B cell (primary cell): ENCODE measurements at regions not wholly inside any gene's neighbourhood (a gene's known extent, or its start where the extent isn't known, plus 50 kb on each side); places are given as distances from the start of the nearest gene placed in this dataset.

ENCODE experiments used
- ATAC-seq: fragments of 200-7000 bp; cut with Tn5 transposase; one replicate; pipeline ENCODE4 v1.10.0; 2021; ENCODE audit warnings: low read depth, mild to moderate bottlenecking, moderate number of reproducible peaks, moderate library complexity
- CTCF ChIA-PET: fragments of 350-600 bp; sonication (Branson Sonifier 250); formaldehyde crosslinking; loops from one replicate; lab custom pipeline; 2021; ENCODE audit warnings: antibody characterized with exemption, inconsistent platforms; lab: Charles Lee
- POLR2A ChIA-PET: fragments of 350-600 bp; sonication (Branson Sonifier 250); formaldehyde crosslinking; loops from one replicate; lab custom pipeline; 2021; ENCODE audit warnings: antibody characterized with exemption; lab: Charles Lee
- DNase-seq: peaks from one replicate; pipeline ENCODE4 v3.0.0; 2013
- H2AFZ ChIP-seq: 2 replicates; pipeline ENCODE4 v1.6.1; 2012; ENCODE audit warnings: mild to moderate bottlenecking, low read depth, low read length; ENCODE audit not compliant: insufficient read depth, poor library complexity, severe bottlenecking
- H3K27ac ChIP-seq, 2 donors: 1 replicate in 1 of 2; 2 replicates in 1 of 2; pipeline ENCODE4 v1.5.1; 2012 to 2013; ENCODE audit warnings: low read length in 2 of 2, mild to moderate bottlenecking in 2 of 2, moderate library complexity in 1 of 2
- H3K27me3 ChIP-seq, 4 experiments: fragments of 200-600 bp in 1 of 4; sonication (generic) in 1 of 4; replicated peaks in 1 of 4; 1 replicate in 2 of 4; 2 replicates in 2 of 4; pipeline versions ENCODE4 v1.6.1 to v1.7.0; 2013 to 2016; ENCODE audit warnings: low read length in 3 of 4, mild to moderate bottlenecking in 2 of 4, mixed read lengths in 1 of 4, moderate library complexity in 1 of 4; ENCODE audit not compliant: insufficient read depth in 4 of 4, control insufficient read depth in 3 of 4; ENCODE audit errors: control extremely low read depth in 1 of 4
- H3K36me3 ChIP-seq, 2 experiments: replicated peaks in 1 of 2; 1 replicate in 1 of 2; 2 replicates in 1 of 2; pipeline versions ENCODE4 v1.6.1 to v1.7.1; 2013; ENCODE audit warnings: low read length in 1 of 2; ENCODE audit not compliant: insufficient read depth in 2 of 2, control insufficient read depth in 1 of 2; ENCODE audit errors: control extremely low read depth in 1 of 2, extremely low read depth in 1 of 2
- H3K4me1 ChIP-seq, 2 donors: fragments of 200-600 bp in 1 of 2; sonication (generic) in 1 of 2; 1 replicate in 1 of 2; 2 replicates in 1 of 2; pipeline versions ENCODE4 v1.5.1 to v1.6.1; 2013 to 2017; ENCODE audit warnings: low read length in 2 of 2; ENCODE audit not compliant: control insufficient read depth in 2 of 2, insufficient read depth in 2 of 2
- H3K4me2 ChIP-seq: replicated peaks from 2 replicates; pipeline ENCODE3; 2012; ENCODE audit warnings: mild to moderate bottlenecking, low read depth, low read length; ENCODE audit not compliant: poor library complexity, severe bottlenecking
- H3K4me3 ChIP-seq, 5 experiments: fragments of 200-600 bp in 1 of 5; sonication (generic) in 1 of 5; 1 replicate in 3 of 5; 2 replicates in 2 of 5; pipeline versions ENCODE4 v1.5.1 to v1.7.0; 2011 to 2016; ENCODE audit warnings: low read length in 4 of 5, mild to moderate bottlenecking in 4 of 5, low read depth in 2 of 5, control low read depth in 1 of 5, moderate library complexity in 1 of 5; ENCODE audit not compliant: insufficient read depth in 1 of 5; ENCODE audit errors: control extremely low read depth in 1 of 5, extremely low read depth in 1 of 5
- H3K79me2 ChIP-seq: fragments of 200-600 bp; sonication (generic); one replicate; pipeline ENCODE4 v1.6.0; 2016; ENCODE audit warnings: low read length; ENCODE audit not compliant: control insufficient read depth, insufficient read depth
- H3K9ac ChIP-seq: fragments of 200-600 bp; sonication (generic); 2 replicates; pipeline ENCODE4 v1.6.1; 2017; ENCODE audit warnings: mild to moderate bottlenecking, low read length, moderate library complexity
- H3K9me3 ChIP-seq, 3 donors: one replicate each; pipeline versions ENCODE4 v1.6.1 to v1.7.1; 2013; ENCODE audit warnings: low read length in 2 of 3; ENCODE audit not compliant: control insufficient read depth in 2 of 3, insufficient read depth in 1 of 3; ENCODE audit errors: control extremely low read depth in 1 of 3
- H4K20me1 ChIP-seq: 2 replicates; pipeline ENCODE4 v1.6.0; 2012; ENCODE audit warnings: mild to moderate bottlenecking, low read length; ENCODE audit not compliant: insufficient read depth, control insufficient read depth, poor library complexity, severe bottlenecking
- H3K27ac Mint-ChIP-seq: one replicate; pipeline ENCODE4 v1.8.0; 2021; ENCODE audit warnings: mixed read lengths
- H3K27me3 Mint-ChIP-seq: one replicate; pipeline ENCODE4 v1.8.0; 2021; ENCODE audit warnings: mixed read lengths
- H3K4me1 Mint-ChIP-seq: one replicate; pipeline ENCODE4 v1.8.0; 2021; ENCODE audit warnings: mixed read lengths
- H3K4me3 Mint-ChIP-seq: one replicate; pipeline ENCODE4 v1.8.0; 2021; ENCODE audit warnings: mixed read lengths
- H3K9me3 Mint-ChIP-seq: one replicate; pipeline ENCODE4 v1.8.0; 2022; ENCODE audit warnings: mixed read lengths; ENCODE audit not compliant: insufficient read depth
- CTCF ChIP-seq: fragments of 200-600 bp; IDR thresholded peaks from one replicate; pipeline ENCODE4 v1.8.0; 2022; ENCODE audit warnings: antibody characterized with exemption, mild to moderate bottlenecking
- EZH2 ChIP-seq: IDR thresholded peaks from 2 replicates; pipeline ENCODE4 v1.6.1; 2012; ENCODE audit warnings: borderline replicate concordance, low read depth, mild to moderate bottlenecking, moderate library complexity, low read length; ENCODE audit not compliant: insufficient read depth, poor library complexity, severe bottlenecking
- WGBS: methylation state at CpG from one replicate; pipeline ENCODE4 v1.1.5; 2013; ENCODE audit warnings: missing lambda C conversion rate; ENCODE audit not compliant: insufficient coverage; 5-methylcytosine and 5-hydroxymethylcytosine counted together
- intact Hi-C: fragments of 100-400 bp; cut with micrococcal nuclease; formaldehyde crosslinking; loops from one replicate; pipeline ENCODE4 v1.10.0; 2022

GRCh38 chr10:98320486-98321185 is 52.6 kb upstream of the LOXL4 start:
- H3K4me1 ChIP-seq: peaks cover 6 to 8% of the 10 kb centered on the region in 2 donors
- no peak overlapping the region for H3K27ac Mint-ChIP-seq
- H3K4me2 ChIP-seq: no peak overlapping the region
- H3K36me3 ChIP-seq: no peaks in the 10 kb centered on the region
- intact Hi-C loops: no loop called here
- DNase-seq: no peak
- H3K79me2 ChIP-seq: no peaks in the 10 kb centered on the region
- POLR2A ChIA-PET: no interaction called here
- no peak overlapping the region for H3K4me3 Mint-ChIP-seq
- no peak overlapping the region for H3K4me3 ChIP-seq
- no peak for ATAC-seq
- TF ChIP-seq EZH2 (no peak), CTCF (no peak)
- H3K9me3 Mint-ChIP-seq: no peaks in the 10 kb centered on the region
- H3K9me3 ChIP-seq: no peaks in the 10 kb centered on the region
- no peak overlapping the region for H2AFZ ChIP-seq
- WGBS: 55% methylated on average over 5 of the region's 8 CpGs
- H3K4me1 Mint-ChIP-seq: peaks cover 8% of the 10 kb centered on the region
- no peaks in the 10 kb centered on the region for H3K27me3 ChIP-seq
- CTCF ChIA-PET: no interaction called here
- no peak overlapping the region for H3K9ac ChIP-seq
- no peak overlapping the region for H3K27ac ChIP-seq
- H4K20me1 ChIP-seq: no peaks in the 10 kb centered on the region
- peaks cover 14% of the 10 kb centered on the region for H3K27me3 Mint-ChIP-seq

- DNase-seq (no peak), ATAC-seq (no peak)
- POLR2A ChIA-PET: no interaction called here
- H3K4me3 Mint-ChIP-seq: no peak overlapping the region
- Histone ChIP-seq H3K4me1 (peaks cover 6 to 8% of the 10 kb centered on the region in 2 donors), H3K9me3 (no peaks in the 10 kb centered on the region), H3K27ac (no peak overlapping the region), H3K4me2 (no peak overlapping the region), H3K79me2 (no peaks in the 10 kb centered on the region), H3K4me3 (no peak overlapping the region), H3K27me3 (peaks cover 0 to 6% (median 0%) of the 10 kb centered on the region in 4 experiments), H4K20me1 (no peaks in the 10 kb centered on the region), H2AFZ (no peak overlapping the region), H3K9ac (no peak overlapping the region), H3K36me3 (no peaks in the 10 kb centered on the region)
- H3K4me1 Mint-ChIP-seq: peaks cover 8% of the 10 kb centered on the region
- CTCF ChIA-PET: interaction anchor here (0.9 to 1.1 kb wide), 2 partner anchors 10 to 13 kb away, joined by 3 to 4 read pairs; no protein-coding TSS in a partner anchor
- peaks cover 22% of the 10 kb centered on the region for H3K27me3 Mint-ChIP-seq
- H3K9me3 Mint-ChIP-seq: no peaks in the 10 kb centered on the region
- H3K27ac Mint-ChIP-seq: no peak overlapping the region
- intact Hi-C loops: no loop called here
- no peak for TF ChIP-seq EZH2
- TF ChIP-seq CTCF: no peak
- WGBS: 100% methylated on average over 1 of the region's 6 CpGs
Measured at GRCh38 chr10:98318861-98319260, 50.9 kb upstream of the LOXL4 start.
